ENCODE measurements at regions not wholly inside any gene's neighbourhood (a gene's known extent, or its start where the extent isn't known, plus 50 kb on each side); places are given as distances from the start of the nearest gene placed in this dataset.

- no peak overlapping the region for H3K4me2 ChIP-seq (ENCODE audit: insufficient read depth, insufficient read length, low read length)
- H3K4me1 Mint-ChIP-seq: no peaks in the 10 kb centered on the region
- no peaks in the 10 kb centered on the region for H3K9me3 ChIP-seq (ENCODE audit: control insufficient read depth, low read depth, low read length)
- H3K79me2 ChIP-seq (ENCODE audit: insufficient read depth, low read length): no peaks in the 10 kb centered on the region
- H2BK120ac ChIP-seq (ENCODE audit: low read depth, low read length, poor library complexity, severe bottlenecking): no peak overlapping the region
- no peaks in the 10 kb centered on the region for H3K36me3 Mint-ChIP-seq (ENCODE audit: insufficient read depth in 1 of 3, low read depth in 3 of 3)
- H2BK15ac ChIP-seq (ENCODE audit: low read depth, low read length): no peak overlapping the region
- H4K91ac ChIP-seq (ENCODE audit: insufficient read length, low read depth, low read length): no peak overlapping the region
- no peak overlapping the region for H3K4ac ChIP-seq (ENCODE audit: low read depth, low read length)
- H3K4me1 ChIP-seq (ENCODE audit: insufficient read depth, low read length): no peaks in the 10 kb centered on the region
- no peaks in the 10 kb centered on the region for H3K27me3 ChIP-seq (ENCODE audit: insufficient read depth, low read length)
- no CpG with 5 or more reads among the region's 1 CpG for WGBS (ENCODE audit: extremely low coverage, insufficient read length, low lambda C conversion rate)
- H3K18ac ChIP-seq (ENCODE audit: insufficient read length, low read depth, low read length): no peak overlapping the region
- H2BK12ac ChIP-seq (ENCODE audit: insufficient read length, low read depth, low read length): no peak overlapping the region
- no peak overlapping the region for H3K14ac ChIP-seq (ENCODE audit: insufficient read depth, low read length)
- no peaks in the 10 kb centered on the region for H3K9me3 Mint-ChIP-seq
- H2BK20ac ChIP-seq (ENCODE audit: low read depth, low read length, poor library complexity, severe bottlenecking): no peak overlapping the region
- TF ChIP-seq, protein P1, sequence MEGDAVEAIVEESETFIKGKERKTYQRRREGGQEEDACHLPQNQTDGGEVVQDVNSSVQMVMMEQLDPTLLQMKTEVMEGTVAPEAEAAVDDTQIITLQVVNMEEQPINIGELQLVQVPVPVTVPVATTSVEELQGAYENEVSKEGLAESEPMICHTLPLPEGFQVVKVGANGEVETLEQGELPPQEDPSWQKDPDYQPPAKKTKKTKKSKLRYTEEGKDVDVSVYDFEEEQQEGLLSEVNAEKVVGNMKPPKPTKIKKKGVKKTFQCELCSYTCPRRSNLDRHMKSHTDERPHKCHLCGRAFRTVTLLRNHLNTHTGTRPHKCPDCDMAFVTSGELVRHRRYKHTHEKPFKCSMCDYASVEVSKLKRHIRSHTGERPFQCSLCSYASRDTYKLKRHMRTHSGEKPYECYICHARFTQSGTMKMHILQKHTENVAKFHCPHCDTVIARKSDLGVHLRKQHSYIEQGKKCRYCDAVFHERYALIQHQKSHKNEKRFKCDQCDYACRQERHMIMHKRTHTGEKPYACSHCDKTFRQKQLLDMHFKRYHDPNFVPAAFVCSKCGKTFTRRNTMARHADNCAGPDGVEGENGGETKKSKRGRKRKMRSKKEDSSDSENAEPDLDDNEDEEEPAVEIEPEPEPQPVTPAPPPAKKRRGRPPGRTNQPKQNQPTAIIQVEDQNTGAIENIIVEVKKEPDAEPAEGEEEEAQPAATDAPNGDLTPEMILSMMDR (conservative IDR thresholded peaks at IDR 0.05): no peak
- no peak overlapping the region for H3K27ac ChIP-seq (ENCODE audit: insufficient read length, low read depth, low read length)
- no peak overlapping the region for H3K4me3 Mint-ChIP-seq
- no peak overlapping the region for H3K27ac Mint-ChIP-seq
- H3K23ac ChIP-seq (ENCODE audit: insufficient read length, low read depth, low read length): no peak overlapping the region
- H3T11ph ChIP-seq (ENCODE audit: low read length): no peak overlapping the region
- no peak for DNase-seq
- no peak overlapping the region for H3K9ac ChIP-seq (ENCODE audit: extremely low read depth, insufficient read length, low read length)
- H3K27me3 Mint-ChIP-seq (ENCODE audit: low read depth): no peaks in the 10 kb centered on the region
- no peak overlapping the region for H2AK5ac ChIP-seq (ENCODE audit: insufficient read length, low read length)
- H3K79me1 ChIP-seq (ENCODE audit: insufficient read depth, low read depth, low read length, poor library complexity, severe bottlenecking): no peaks in the 10 kb centered on the region
- H4K20me1 ChIP-seq (ENCODE audit: control insufficient read depth, insufficient read depth, insufficient read length): no peaks in the 10 kb centered on the region
- no peak overlapping the region for H3K56ac ChIP-seq (ENCODE audit: insufficient read length, low read depth, low read length)
- no peak overlapping the region for H4K8ac ChIP-seq (replicated peaks; ENCODE audit: insufficient read length, low read depth, low read length)
- no peak overlapping the region for H2BK5ac ChIP-seq (ENCODE audit: insufficient read length, low read length)
- H2AFZ ChIP-seq (ENCODE audit: low read length): no peak overlapping the region
- no peaks in the 10 kb centered on the region for H3K23me2 ChIP-seq (ENCODE audit: insufficient read length, low read depth, low read length, poor library complexity, severe bottlenecking)
- no peak overlapping the region for H4K5ac ChIP-seq (ENCODE audit: insufficient read length, low read depth, low read length)
These were observed 515.2 kb upstream of the RGS18 start for GRCh38 chr1:191643060-191643459.
